NCI-H748 treated with DMSO at 0.1 percent for 48 hours (cell line): ENCODE measurements at regions not wholly inside any gene's neighbourhood (a gene's known extent, or its start where the extent isn't known, plus 50 kb on each side); places are given as distances from the start of the nearest gene placed in this dataset.
"Not testable (repeated sequence)": the region's sequence is repeated elsewhere in the genome, so short reads cannot be mapped to it uniquely, and the experiment has no call there.

ENCODE experiments used
- DNase-seq: peaks from one replicate; lab custom pipeline; 2025; lab: John Stamatoyannopoulos, UW

DNA sequence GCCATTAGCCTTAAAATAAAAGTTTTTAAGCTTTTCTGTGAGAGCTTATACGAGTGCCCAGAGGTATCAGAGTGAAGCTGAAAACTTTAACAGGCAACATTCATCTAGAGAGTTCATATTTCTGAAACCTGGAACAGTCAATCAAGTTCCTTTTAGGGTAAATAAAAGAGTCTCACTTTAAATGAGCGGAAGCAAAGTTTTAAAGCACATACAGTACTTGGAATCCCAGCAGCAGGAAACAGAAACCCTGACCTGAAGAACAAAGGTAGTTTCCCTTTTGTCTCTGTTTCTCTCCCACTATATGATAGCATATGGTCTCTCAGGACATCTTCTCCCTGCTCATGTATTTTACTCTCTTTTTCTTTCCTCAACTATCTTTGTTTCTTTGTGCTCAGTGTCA lies 153.0 kb downstream of the ASB9 start:
- no peak for DNase-seq

GRCh38 chrX:15114743-15115566 lies 154.9 kb downstream of the ASB9 start:
- DNase-seq, result no peak

DNA sequence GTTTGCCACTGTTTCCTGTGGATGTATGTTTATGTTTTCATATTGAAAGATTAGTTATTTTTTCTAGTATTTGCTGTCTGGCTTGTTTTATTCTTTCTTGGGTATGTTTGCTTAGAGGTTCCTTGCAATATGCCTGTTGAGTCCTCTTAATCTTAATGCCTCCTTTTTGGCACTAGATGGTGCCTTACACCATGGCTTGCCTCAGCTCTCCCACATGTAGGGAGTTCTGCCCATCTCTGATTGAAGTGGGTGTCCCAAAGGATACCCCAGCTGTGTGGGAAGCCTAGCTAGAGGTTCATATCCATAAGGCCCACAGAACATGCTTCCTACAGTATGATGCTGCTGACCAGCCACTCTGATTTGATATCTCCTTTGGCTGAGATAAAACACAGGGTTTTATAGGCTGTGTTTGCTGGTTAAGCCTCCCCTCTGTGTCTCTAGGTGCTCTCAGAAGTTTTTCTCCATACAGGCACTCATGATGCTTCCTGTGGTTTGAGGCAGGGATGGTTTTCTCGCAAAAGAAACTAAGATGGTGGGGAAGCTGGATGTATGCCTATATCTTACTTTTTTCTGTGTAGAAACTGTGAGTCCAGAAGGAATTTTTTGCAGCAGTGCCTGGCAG lies 162.4 kb downstream of the ASB9 start:
- DNase-seq, result no peak

DNA sequence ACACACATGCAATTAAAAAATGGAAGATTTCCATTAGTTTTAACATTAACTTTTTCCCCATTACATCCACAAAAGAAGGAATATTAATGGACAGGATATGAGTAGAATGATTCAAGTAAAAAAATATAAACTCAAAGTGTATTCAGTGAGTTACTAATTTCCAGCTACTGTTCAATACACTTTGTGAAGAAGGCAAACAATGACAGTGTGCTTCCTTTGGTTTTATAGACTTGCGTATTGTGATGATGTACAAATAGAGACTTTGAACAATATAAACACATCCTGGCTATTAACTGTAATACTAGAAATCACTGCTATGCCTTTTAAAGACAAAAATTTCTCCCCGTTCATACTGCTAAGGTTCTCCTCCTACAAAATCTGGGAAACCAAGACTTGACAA lies 171.4 kb downstream of the ASB9 start:
- no peak for DNase-seq

DNA sequence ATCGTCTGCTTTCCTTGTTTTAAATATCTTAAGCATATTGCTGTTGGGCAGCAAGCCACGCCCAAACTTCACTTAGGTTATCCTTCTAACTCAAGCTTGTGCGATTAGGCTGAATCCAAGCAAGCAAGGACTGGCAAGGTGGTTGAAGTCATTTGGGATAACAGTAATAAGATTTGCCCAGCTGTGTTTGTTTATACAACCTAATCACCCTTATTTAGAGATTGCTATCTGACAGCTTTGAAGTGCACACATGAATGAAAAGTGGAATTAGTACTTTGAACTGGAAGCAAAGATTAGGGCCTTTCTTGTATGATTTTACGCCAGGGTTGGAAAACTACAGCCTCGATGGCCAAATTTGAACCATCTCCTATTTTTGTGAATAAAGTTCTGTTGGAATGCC lies 182.1 kb downstream of the ASB9 start:
- DNase-seq, result no peak

GRCh38 chrX:15073313-15073712 lies 196.6 kb downstream of the ASB9 start:
- DNase-seq, result no peak

DNA sequence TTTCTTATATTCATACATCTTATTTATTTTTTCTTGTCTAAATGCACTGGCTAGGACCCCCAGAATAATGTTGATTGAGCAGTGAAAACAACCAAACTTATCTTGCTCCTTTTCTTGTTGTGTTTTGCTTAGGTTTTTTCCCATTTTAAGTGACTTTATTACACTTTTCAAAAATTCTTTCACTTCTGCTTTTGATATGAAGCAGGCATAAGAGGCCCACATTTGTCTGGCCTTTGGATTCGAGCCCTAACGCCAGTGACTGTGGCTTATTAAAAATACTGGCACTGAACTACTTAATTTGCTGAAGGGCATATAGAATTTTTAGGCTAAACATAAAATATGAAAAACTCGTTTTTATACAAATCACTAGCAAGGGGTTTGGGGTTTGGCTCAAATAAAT lies 197.0 kb downstream of the ASB9 start:
- no peak for DNase-seq

DNA sequence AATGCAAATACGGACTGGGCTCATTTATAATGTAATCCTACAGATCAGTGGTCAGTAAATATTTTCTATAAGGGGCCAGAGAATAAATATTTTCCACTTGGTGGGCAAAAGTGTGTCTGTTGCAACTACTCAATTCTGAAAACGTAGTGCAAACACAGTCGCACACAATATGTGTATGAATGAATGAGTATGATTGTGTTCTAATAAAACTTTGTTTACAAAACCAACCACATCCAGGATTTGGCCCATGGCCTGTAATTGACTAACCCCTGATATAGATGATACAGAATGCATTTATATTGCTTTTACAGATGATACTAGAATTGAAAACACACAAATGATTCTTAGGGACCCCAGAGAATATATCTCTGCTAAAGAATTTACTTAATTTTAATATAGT lies 197.6 kb downstream of the ASB9 start:
- DNase-seq, result no peak

DNA sequence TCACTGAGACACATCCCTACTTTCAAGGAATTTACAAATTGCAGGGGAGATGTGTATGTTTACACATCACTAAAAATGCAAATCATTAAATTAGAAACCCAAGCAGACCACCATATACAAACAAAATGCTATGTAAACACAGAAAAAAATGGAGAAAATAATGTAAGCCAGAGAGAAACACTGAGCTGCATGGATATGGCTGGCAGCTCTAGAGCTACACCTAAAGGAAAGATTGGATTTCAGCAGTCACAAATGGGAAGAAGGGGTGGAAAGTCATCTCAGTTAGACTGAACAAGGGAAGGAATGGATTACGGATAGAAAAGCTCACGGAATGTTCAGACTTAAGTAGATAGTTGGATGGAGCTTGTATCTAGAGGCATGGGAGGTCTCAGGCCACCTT lies 186.3 kb downstream of the MOSPD2 start:
- DNase-seq, result no peak

DNA sequence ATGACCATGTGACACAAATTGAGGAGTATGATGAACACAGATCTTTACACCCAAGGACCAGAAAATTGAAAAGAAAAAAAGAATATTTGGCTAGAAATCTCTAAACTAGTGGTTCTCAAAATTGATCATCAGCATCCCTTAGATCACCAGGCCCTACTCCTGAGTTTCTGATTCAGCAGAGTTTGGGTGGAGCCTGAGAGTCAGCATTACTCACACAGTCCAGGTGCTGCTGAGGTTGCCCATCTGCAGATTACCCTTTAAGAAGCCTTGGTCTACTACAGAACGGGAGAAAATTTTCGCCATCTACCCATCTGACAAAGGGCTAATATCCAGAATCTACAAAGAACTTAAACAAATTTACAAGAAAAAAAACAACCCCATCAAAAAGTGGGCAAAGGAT lies 182.8 kb downstream of the MOSPD2 start:
- DNase-seq, result no peak

DNA sequence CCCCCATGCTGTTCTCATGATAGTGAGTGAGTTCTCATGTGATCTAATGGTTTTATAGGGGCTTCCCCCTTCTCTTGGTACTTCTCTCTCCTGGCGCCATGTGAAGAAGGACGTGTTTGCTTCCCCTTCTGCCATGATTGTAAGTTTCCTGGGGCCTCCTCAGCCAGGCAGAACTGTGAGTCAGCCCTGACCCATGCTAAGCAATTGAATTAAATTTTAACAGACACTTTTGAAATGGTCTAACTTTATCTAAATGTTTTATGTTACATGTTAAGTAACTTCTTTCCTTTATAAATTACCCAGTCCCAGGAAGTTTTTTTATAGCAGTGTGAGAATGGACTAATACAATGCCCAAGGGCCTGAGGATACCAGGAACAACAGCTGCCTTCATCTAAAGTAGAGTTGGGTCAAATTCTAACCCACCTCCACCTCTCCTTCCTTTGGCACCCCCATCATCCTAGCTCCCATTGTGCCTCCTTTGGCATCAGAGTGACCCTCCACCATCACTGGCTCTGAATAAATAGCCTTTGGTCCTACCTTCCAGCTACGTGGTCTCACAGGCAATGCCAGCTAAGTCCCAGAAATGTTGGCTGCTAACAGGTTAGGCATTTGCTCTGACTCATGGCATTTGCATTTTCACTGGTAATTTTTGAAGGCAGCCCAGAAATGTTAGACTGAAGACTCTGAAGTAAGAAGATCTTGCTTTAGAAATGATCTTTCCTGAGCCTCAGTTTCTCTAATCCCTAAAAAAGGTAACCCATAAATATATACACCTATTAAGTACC lies 182.1 kb downstream of the MOSPD2 start:
- no peak for DNase-seq

GRCh38 chrX:15050395-15050794 lies 177.2 kb downstream of the MOSPD2 start:
- DNase-seq, result no peak

DNA sequence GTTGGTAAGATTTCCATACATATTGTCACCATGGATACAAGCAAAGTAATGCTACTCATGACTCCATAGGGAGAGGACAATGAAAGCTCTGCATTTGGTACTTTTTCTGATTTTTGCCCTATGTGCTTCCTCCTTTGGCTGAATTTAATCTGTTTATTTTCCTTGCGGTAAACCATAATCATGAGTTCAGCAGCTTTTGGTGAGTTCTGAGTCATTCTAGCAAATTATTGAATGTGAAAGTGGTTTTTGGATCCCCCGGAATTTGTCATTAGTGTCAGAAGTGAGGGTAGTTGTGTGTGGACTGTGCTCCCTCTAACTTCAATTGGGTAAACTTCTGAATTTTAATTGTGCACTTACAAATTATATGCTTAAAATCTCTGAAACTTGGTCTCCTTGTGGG lies 170.3 kb downstream of the MOSPD2 start:
- no peak for DNase-seq

- DNase-seq, result no peak
Observed at GRCh38 chrX:15033917-15034316, 160.7 kb downstream of the MOSPD2 start.

DNA sequence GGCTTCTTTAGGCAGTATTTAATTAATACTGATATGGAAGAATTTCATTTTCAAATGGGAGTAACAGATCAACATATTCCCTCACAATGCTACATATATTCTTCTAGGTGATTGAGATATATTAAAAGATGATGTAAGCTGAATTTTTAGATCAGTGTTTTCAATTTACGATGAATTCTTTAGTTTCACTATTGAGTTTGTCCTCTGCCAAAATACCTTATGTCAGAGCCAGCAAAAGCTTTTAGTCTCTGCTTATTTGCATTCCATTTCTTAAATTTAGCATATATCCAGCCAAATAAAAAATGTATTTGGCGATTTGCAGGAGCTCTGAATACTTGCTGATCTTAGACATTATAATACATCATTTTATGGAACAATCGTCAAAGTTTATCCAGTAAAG lies 144.3 kb downstream of the MOSPD2 start:
- DNase-seq, result no peak

DNA sequence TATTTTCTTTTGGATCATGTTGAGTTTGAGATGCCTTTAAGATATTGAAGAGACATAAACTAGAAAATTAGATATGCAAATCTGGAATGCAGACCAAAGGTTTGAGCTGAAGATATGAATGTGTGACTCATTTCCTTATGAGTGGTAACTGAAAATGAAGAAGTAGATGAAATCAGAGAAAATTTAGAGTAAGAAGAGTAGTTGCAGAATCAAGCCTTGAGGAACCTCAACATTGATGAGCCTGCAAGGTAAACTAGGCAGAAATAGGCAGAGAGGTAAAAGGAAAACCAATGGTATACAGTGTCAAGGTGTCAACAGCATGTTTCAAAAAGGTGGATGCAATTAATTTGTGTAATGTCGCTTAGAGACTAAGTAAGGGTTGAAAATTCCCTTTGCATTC lies 142.8 kb downstream of the MOSPD2 start:
- no peak for DNase-seq

GRCh38 chrX:15014281-15014680 lies 141.1 kb downstream of the MOSPD2 start:
- no peak for DNase-seq

DNA sequence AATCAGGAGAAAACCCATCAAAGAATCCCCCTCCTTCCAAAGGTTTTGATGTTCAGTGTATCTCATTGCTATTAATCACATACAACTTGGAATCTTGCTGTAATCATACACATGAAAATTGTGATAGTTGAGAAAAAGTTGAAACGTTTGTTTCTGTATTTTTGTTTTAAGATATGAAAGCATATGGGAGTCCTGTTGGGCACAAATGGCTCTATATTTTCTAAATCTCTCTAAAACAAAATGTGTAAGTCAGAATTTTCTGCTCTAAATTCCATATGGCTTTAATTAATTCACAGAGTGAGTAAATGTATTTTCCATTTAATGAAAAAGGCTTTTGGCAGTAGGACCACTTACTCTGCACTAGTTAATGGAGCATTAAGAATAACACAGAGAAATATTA lies 140.2 kb downstream of the MOSPD2 start:
- DNase-seq, result no peak

GRCh38 chrX:14997271-14997670 lies 124.0 kb downstream of the MOSPD2 start:
- DNase-seq, result no peak

GRCh38 chrX:14984425-14984824 lies 111.2 kb downstream of the MOSPD2 start:
- not testable (repeated sequence) for DNase-seq
